NCI-H446 (cell line): ENCODE measurements at regions not wholly inside any gene's neighbourhood (a gene's known extent, or its start where the extent isn't known, plus 50 kb on each side); places are given as distances from the start of the nearest gene placed in this dataset.
"Not testable (repeated sequence)": the region's sequence is repeated elsewhere in the genome, so short reads cannot be mapped to it uniquely, and the experiment has no call there.

Experiments
- DNase-seq, 2 experiments: peaks; one replicate each; lab custom pipeline; 2025; lab: John Stamatoyannopoulos, UW

- DNase-seq = no peak
Observed at GRCh38 chr11:79510960-79511359, 70.1 kb upstream of the TENM4 start.

GRCh38 chr11:79508461-79508860 is 67.6 kb upstream of the TENM4 start:
- no peak for DNase-seq

GRCh38 chr11:79507706-79508105 is 66.9 kb upstream of the TENM4 start:
- no peak for DNase-seq

- no peak for DNase-seq
Observed at GRCh38 chr11:79506734-79507344, 66.0 kb upstream of the TENM4 start.

- no peak for DNase-seq
Observed at GRCh38 chr11:79506124-79506523, 65.3 kb upstream of the TENM4 start.

GRCh38 chr11:79503028-79503427 is 62.2 kb upstream of the TENM4 start:
- DNase-seq = no peak

- DNase-seq = no peak
Observed at GRCh38 chr11:79501707-79502106, 60.9 kb upstream of the TENM4 start.

GRCh38 chr11:79499929-79500328 is 59.1 kb upstream of the TENM4 start:
- DNase-seq = not testable (repeated sequence)

- no peak for DNase-seq
Observed at GRCh38 chr11:79498667-79499066, 57.8 kb upstream of the TENM4 start.

- DNase-seq = peak; percentile 38 to 45
Observed at GRCh38 chr11:79493555-79494171, 52.8 kb upstream of the TENM4 start.

GRCh38 chr11:79492008-79492407 is 51.2 kb upstream of the TENM4 start:
- no peak for DNase-seq
